SK-N-MC (cell line): ENCODE measurements at regions not wholly inside any gene's neighbourhood (a gene's known extent, or its start where the extent isn't known, plus 50 kb on each side); places are given as distances from the start of the nearest gene placed in this dataset.

Experiments
- EZH2 ChIP-seq: fragments of 200-600 bp; sonication (generic); IDR thresholded peaks from one replicate; pipeline ENCODE4 v1.6.1; 2017; ENCODE audit warnings: antibody characterized with exemption
- FOXP2 ChIP-seq: optimal IDR thresholded peaks from 2 replicates; pipeline ENCODE3; 2011; ENCODE audit warnings: mild to moderate bottlenecking, moderate library complexity; ENCODE audit not compliant: insufficient read depth; ENCODE audit errors: extremely low read length, control extremely low read depth
- POLR2AphosphoS5 ChIP-seq: IDR thresholded peaks from 2 replicates; pipeline ENCODE4 v1.6.1; 2012; ENCODE audit warnings: mild to moderate bottlenecking, low read depth, low read length, borderline replicate concordance

DNA sequence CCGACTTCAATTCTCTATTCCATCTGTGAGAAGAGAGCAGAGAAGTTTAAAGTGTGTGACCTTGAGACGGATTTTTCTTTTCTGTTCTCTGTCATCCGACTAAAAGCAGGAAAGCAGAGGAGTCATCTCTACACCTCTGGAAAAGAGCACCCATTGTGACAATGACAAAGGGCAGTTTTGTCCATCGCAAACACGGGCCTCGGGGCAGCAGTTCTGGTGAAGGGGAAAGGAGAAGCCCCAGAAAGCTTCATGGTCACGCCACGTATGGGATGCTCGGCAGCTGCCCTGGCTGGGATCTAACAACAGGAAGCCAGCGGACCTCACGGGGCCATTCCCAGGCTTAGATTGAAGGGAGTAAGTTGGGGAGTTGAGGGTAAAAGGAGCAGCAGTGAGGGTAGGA, 52.0 kb upstream of the HBS1L start:
- TF ChIP-seq POLR2AphosphoS5 (no peak), EZH2 (no peak), FOXP2 (no peak)
